ENCODE measurements at regions not wholly inside any gene's neighbourhood (a gene's known extent, or its start where the extent isn't known, plus 50 kb on each side); places are given as distances from the start of the nearest gene placed in this dataset.

DNA sequence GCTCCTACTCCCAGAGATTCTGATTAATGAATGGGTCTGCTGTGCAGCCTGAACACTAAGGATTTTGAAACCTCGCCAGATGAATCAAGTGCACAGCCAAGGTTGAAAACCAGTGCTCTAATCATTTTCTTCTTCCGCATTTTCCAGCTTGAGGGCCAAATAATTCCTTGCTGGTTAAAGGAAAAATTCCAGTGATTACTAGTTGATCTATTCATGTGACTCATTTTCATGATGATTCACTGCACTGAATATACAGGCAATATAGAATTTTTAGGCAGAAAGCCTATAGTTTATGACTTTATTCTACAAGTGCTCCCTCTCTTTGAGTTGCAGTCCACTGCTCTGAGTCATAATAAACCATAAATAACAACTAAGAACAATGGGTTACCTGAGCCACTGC lies 80.6 kb upstream of the PROKR2 start:
- Histone ChIP-seq H4K5ac (ENCODE audit: insufficient read length, low read depth, low read length) (no peak overlapping the region), H2BK20ac (ENCODE audit: low read length) (no peak overlapping the region), H2BK5ac (ENCODE audit: low read depth, low read length) (no peak overlapping the region), H3K36me3 (ENCODE audit: control insufficient read depth in 2 of 4, insufficient read depth in 4 of 4, low read length in 3 of 4) (no peaks in the 10 kb centered on the region), H3K79me1 (ENCODE audit: low read depth, low read length) (no peaks in the 10 kb centered on the region), H3K27me3 (replicated peaks in 1 of 4; ENCODE audit: control insufficient read depth in 3 of 4, extremely low read depth in 1 of 4, insufficient read depth in 3 of 4, low read length in 3 of 4) (no peaks in the 10 kb centered on the region), H2BK12ac (ENCODE audit: low read depth, low read length) (no peak overlapping the region), H2BK120ac (replicated peaks; ENCODE audit: low read depth, low read length) (no peak overlapping the region), H3K56ac (replicated peaks; ENCODE audit: insufficient read length, low read depth, low read length) (no peak overlapping the region), H3K4ac (replicated peaks; ENCODE audit: insufficient read length, low read depth, low read length) (no peak overlapping the region), H3K9ac (replicated peaks in 1 of 4; ENCODE audit: extremely low read depth in 1 of 4, low read depth in 3 of 4, low read length in 3 of 4) (no peak overlapping the region), H4K20me1 (replicated peaks in 1 of 2; ENCODE audit: control insufficient read depth in 1 of 2, insufficient read depth in 2 of 2, low read length in 2 of 2) (no peaks in the 10 kb centered on the region), H3K4me3 (ENCODE audit: extremely low read depth in 1 of 4, insufficient read depth in 2 of 4, low read depth in 3 of 4, low read length in 4 of 4) (no peak overlapping the region), H3K14ac (ENCODE audit: insufficient read length) (no peak overlapping the region), H3K27ac (ENCODE audit: low read depth, low read length) (no peak overlapping the region), H3K79me2 (ENCODE audit: control insufficient read depth in 1 of 2, insufficient read depth in 2 of 2, low read length in 2 of 2) (no peaks in the 10 kb centered on the region), H4K91ac (replicated peaks; ENCODE audit: insufficient read length, low read length) (no peak overlapping the region), H3K9me3 (ENCODE audit: insufficient read depth in 2 of 2, low read depth in 1 of 2, low read length in 1 of 2) (no peaks in the 10 kb centered on the region), H4K8ac (ENCODE audit: extremely low read depth, insufficient read depth, low read length) (no peak overlapping the region), H3K23ac (ENCODE audit: insufficient read length) (no peak overlapping the region), H2AFZ (ENCODE audit: low read length) (no peak overlapping the region), H3K4me2 (ENCODE audit: insufficient read depth in 1 of 2, low read depth in 2 of 2, low read length in 2 of 2) (no peak overlapping the region), H2AK5ac (ENCODE audit: low read depth, low read length) (no peak overlapping the region), H3K18ac (ENCODE audit: extremely low read depth, low read length) (no peak overlapping the region), H3K4me1 (replicated peaks in 1 of 4; ENCODE audit: control insufficient read depth in 3 of 4, insufficient read depth in 4 of 4, low read length in 3 of 4) (no peaks in the 10 kb centered on the region), H3K23me2 (ENCODE audit: low read depth, low read length) (no peaks in the 10 kb centered on the region), H2BK15ac (ENCODE audit: low read length) (no peak overlapping the region)
- ChIA-PET POLR2A (ENCODE audit: partially characterized antibody) (no interaction called here), CTCF (ENCODE audit: partially characterized antibody) (no interaction called here)
- DNase-seq (ENCODE audit: low read depth in 1 of 2, low spot score in 2 of 2) (no peak), FAIRE-seq (no peak)
- TF ChIP-seq KDM1A (IDR thresholded peaks at IDR 0.05; ENCODE audit: borderline replicate concordance, low read length) = no peak
- no peak for TF ChIP-seq EZH2 (IDR thresholded peaks at IDR 0.05; ENCODE audit: low read depth, low read length, severe bottlenecking)
- TF ChIP-seq YY1 (IDR thresholded peaks at IDR 0.05; ENCODE audit: low read depth, low read length) = no peak
- TF ChIP-seq SIN3A (conservative IDR thresholded peaks at IDR 0.05 in 1 of 2, IDR thresholded peaks at IDR 0.05 in 1 of 2; ENCODE audit: low read depth in 1 of 2, low read length in 2 of 2) = no peak
- no peak for TF ChIP-seq GABPA (IDR thresholded peaks at IDR 0.05; ENCODE audit: borderline replicate concordance, insufficient read depth, low read length)
- TF ChIP-seq SIX5 (IDR thresholded peaks at IDR 0.05; ENCODE audit: low read depth, low read length) = no peak
- TF ChIP-seq CBX8 (IDR thresholded peaks at IDR 0.05; ENCODE audit: borderline replicate concordance, low read depth, low read length) = no peak
- no peak for TF ChIP-seq NRF1 (IDR thresholded peaks at IDR 0.05; ENCODE audit: low read depth, low read length)
- no peak for TF ChIP-seq RBBP5 (IDR thresholded peaks at IDR 0.05; ENCODE audit: borderline replicate concordance, low read depth, low read length)
- TF ChIP-seq MAFK (IDR thresholded peaks at IDR 0.05; ENCODE audit: low read depth, low read length) = no peak
- no peak for TF ChIP-seq TEAD4 (IDR thresholded peaks at IDR 0.05; ENCODE audit: low read depth, low read length)
- TF ChIP-seq POU5F1 (IDR thresholded peaks at IDR 0.05; ENCODE audit: low read depth, low read length) = no peak
- TF ChIP-seq HDAC2 (IDR thresholded peaks at IDR 0.05; ENCODE audit: borderline replicate concordance in 1 of 2, low read depth in 2 of 2, low read length in 2 of 2) = no peak
- TF ChIP-seq NANOG (IDR thresholded peaks at IDR 0.05; ENCODE audit: insufficient read depth, low read depth, low read length, poor library complexity, severe bottlenecking) = no peak
- 100% methylated on average over 2 of the region's 2 CpGs; no CpG with 5 or more reads in 1 of the 2 experiments for WGBS, 2 experiments (ENCODE audit: extremely low coverage in 1 of 2, insufficient coverage in 1 of 2, insufficient read length in 1 of 2, insufficient replicate concordance in 2 of 2, low coverage in 1 of 2, low lambda C conversion rate in 2 of 2, missing lambda C conversion rate in 1 of 2)
